ENCODE measurements at regions not wholly inside any gene's neighbourhood (a gene's known extent, or its start where the extent isn't known, plus 50 kb on each side); places are given as distances from the start of the nearest gene placed in this dataset.

DNA sequence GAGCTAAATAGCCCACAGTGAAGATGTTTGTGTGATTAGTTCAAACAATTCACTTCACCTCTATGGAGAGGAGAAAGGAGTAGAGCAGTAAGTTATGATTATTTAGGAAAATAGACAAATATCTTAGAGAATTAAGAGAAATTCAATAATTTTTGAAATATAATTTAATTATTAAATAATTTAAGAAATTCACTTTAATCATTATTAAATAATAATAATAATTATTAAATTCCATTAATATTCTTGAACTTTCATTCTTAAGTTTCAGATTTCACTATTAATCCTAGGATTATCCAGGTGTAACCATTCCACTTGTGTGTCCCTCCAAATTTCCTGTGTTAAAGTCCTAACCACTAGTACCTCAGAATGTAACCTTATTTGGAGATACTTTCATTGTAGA is 58.9 kb upstream of the RGS18 start:
- H3K9me3 Mint-ChIP-seq, result peaks cover 9% of the 10 kb centered on the region
- DNase-seq (ENCODE audit: low spot score in 2 of 2, unreplicated experiment in 2 of 2), result no peak
- H3K27ac Mint-ChIP-seq, result no peak overlapping the region
- H3K4me3 Mint-ChIP-seq, result no peak overlapping the region
- no peaks in the 10 kb centered on the region for H3K27me3 Mint-ChIP-seq (ENCODE audit: low read depth)
- H3K4me1 Mint-ChIP-seq, result peaks cover 2% of the 10 kb centered on the region
- TF ChIP-seq, protein P1, sequence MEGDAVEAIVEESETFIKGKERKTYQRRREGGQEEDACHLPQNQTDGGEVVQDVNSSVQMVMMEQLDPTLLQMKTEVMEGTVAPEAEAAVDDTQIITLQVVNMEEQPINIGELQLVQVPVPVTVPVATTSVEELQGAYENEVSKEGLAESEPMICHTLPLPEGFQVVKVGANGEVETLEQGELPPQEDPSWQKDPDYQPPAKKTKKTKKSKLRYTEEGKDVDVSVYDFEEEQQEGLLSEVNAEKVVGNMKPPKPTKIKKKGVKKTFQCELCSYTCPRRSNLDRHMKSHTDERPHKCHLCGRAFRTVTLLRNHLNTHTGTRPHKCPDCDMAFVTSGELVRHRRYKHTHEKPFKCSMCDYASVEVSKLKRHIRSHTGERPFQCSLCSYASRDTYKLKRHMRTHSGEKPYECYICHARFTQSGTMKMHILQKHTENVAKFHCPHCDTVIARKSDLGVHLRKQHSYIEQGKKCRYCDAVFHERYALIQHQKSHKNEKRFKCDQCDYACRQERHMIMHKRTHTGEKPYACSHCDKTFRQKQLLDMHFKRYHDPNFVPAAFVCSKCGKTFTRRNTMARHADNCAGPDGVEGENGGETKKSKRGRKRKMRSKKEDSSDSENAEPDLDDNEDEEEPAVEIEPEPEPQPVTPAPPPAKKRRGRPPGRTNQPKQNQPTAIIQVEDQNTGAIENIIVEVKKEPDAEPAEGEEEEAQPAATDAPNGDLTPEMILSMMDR (IDR thresholded peaks at IDR 0.05; ENCODE audit: unreplicated experiment), result no peak
- no peaks in the 10 kb centered on the region for H3K36me3 Mint-ChIP-seq

DNA sequence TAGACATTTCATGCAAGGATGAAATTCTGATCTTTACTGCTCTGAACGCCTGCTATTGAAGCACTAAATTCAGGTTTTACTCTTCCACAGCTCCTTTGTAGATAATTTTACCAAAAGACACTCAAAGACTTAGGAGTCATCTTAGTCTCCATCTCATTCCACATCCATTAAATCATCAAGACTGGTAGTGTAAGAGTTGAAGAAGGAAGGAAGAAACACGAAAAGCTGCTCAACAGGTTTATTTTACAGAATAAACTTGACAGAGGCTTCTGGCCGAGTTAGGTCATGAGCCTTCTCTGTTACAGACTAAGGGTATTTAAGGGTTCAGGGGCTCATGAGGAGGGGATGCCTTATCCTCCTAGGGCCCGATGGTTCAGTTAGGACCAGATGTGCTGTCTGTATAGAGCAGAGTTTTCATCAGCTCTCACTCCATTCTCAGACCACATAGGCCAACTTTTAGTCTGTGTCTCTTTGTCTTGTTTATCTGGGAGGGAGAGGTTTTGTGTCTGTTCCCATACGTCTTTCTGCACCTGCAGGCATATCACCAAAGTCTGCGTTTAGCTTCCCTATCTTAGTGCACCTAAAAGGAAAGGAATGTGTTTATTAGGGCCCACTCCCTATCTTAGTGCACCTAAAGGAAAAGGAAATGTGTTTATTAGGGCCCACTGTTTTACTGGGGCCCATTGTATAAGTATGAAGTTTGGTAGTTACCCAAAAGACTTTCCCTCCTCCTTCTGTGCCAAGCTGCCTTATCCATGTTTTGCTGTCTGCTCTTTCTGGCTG is 57.4 kb upstream of the RGS18 start:
- no peaks in the 10 kb centered on the region for H3K36me3 Mint-ChIP-seq
- TF ChIP-seq, protein P1 (IDR thresholded peaks at IDR 0.05; ENCODE audit: unreplicated experiment), result no peak
- DNase-seq (ENCODE audit: low spot score in 2 of 2, unreplicated experiment in 2 of 2), result no peak
- peaks cover 9% of the 10 kb centered on the region for H3K9me3 Mint-ChIP-seq
- no peak overlapping the region for H3K4me3 Mint-ChIP-seq
- no peak overlapping the region for H3K27ac Mint-ChIP-seq
- H3K4me1 Mint-ChIP-seq, result peaks cover 9% of the 10 kb centered on the region
- no peaks in the 10 kb centered on the region for H3K27me3 Mint-ChIP-seq (ENCODE audit: low read depth)

DNA sequence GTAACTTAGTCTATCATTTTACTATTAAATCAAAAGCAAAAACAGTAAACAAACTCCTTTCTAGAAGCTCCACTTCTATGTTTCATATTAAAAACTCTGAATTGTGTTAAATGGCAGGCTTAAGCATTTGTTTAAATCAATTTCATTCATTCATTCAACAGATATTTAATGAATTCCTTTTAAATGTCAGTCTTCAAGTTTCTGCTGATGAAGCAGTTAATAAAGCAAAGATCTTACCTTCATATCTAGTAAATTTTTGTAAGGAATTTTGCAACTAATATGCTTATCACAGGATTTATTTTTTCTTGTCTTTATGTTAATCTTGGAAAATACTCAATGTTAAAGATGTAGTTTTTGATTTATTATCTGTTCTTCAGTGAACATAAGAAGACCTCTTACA is 54.1 kb upstream of the RGS18 start:
- Mint-ChIP-seq H3K4me1 (peaks cover 9% of the 10 kb centered on the region), H3K36me3 (no peaks in the 10 kb centered on the region), H3K9me3 (peaks cover 12% of the 10 kb centered on the region), H3K27me3 (ENCODE audit: low read depth) (no peaks in the 10 kb centered on the region), H3K27ac (no peak overlapping the region), H3K4me3 (no peak overlapping the region)
- no peak for DNase-seq (ENCODE audit: low spot score in 2 of 2, unreplicated experiment in 2 of 2)
- TF ChIP-seq, protein P1 (IDR thresholded peaks at IDR 0.05; ENCODE audit: unreplicated experiment), result no peak

DNA sequence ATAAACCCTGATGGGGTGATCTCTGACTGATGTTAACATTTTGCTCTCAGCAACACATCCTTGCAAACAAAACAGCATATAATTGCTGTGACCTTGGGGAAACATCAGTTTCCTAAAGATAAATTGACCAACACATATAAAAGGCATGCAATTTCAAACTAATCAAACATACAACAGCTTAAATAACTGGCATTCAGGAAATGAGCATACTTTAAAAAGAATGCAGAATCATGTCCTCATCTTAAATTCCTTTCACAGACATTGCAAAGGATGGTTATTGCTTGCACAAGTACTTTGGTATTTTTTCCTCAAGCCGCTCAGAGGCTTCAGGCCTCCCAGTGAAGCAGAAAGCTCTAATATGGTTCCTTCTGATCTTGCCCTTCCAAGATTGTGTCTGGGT is 53.4 kb upstream of the RGS18 start:
- TF ChIP-seq, protein P1 (IDR thresholded peaks at IDR 0.05; ENCODE audit: unreplicated experiment), result no peak
- H3K36me3 Mint-ChIP-seq, result no peaks in the 10 kb centered on the region
- H3K27me3 Mint-ChIP-seq (ENCODE audit: low read depth), result no peaks in the 10 kb centered on the region
- peaks cover 11% of the 10 kb centered on the region for H3K9me3 Mint-ChIP-seq
- H3K4me3 Mint-ChIP-seq, result no peak overlapping the region
- peaks cover 9% of the 10 kb centered on the region for H3K4me1 Mint-ChIP-seq
- peak overlapping the region; percentile 67 for H3K27ac Mint-ChIP-seq
- DNase-seq (ENCODE audit: low spot score in 2 of 2, unreplicated experiment in 2 of 2), result no peak

DNA sequence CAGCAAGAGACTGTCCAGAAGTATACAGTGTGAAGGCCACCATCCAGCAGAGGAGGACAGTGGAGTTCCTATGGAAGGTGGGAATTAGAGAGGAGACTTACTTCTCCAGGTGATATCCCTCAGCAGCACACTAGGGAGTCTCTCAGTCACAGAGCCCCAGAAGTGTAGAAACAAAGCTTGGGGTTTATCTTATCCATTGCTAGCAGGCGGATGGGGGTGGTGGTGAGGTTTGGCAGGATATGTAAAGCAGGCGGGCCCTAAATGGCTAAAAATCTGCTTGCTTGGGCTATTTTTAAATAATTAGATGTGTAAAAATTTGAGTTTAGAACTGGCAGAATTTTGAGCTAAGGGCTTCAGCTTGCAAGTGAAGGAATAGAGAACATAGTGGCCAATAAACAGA is 50.1 kb upstream of the RGS18 start:
- Mint-ChIP-seq H3K36me3 (no peaks in the 10 kb centered on the region), H3K27ac (no peak overlapping the region), H3K9me3 (peaks cover 3% of the 10 kb centered on the region), H3K4me1 (peaks cover 7% of the 10 kb centered on the region), H3K27me3 (ENCODE audit: low read depth) (no peaks in the 10 kb centered on the region), H3K4me3 (no peak overlapping the region)
- no peak for DNase-seq (ENCODE audit: low spot score in 2 of 2, unreplicated experiment in 2 of 2)
- TF ChIP-seq, protein P1 (IDR thresholded peaks at IDR 0.05; ENCODE audit: unreplicated experiment), result no peak
